ENCODE measurements at regions not wholly inside any gene's neighbourhood (a gene's known extent, or its start where the extent isn't known, plus 50 kb on each side); places are given as distances from the start of the nearest gene placed in this dataset.

DNA sequence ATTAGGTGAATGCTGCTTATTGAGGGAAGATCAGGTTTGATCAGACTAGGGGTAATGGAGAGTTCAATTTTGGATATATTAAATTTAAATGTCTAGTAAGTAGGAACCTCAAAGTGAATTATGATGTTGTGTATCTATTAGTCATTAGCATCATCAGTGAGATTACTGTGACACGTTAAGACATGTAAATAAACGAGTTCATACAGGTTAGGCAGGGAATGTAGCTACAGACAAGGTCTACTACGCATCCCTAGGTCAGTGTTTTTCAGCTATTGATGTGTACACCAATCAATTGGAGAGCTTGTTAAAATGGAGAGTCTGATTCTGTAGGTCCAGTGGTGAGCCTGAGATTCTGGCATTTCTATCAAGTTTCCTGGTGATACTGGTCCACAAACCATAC, 120.1 kb upstream of the LRRC4C start:
- H3K4me1 ChIP-seq (ENCODE audit: control insufficient read depth in 1 of 2, low read depth in 2 of 2) = no peaks in the 10 kb centered on the region
- H3K9me3 ChIP-seq = no peaks in the 10 kb centered on the region
- H3K27me3 ChIP-seq (replicated peaks; ENCODE audit: insufficient read depth) = no peaks in the 10 kb centered on the region
- no peak overlapping the region for H3K4me3 ChIP-seq
- no peak for DNase-seq (ENCODE audit: low spot score)
- no peaks in the 10 kb centered on the region for H3K36me3 ChIP-seq
- TF ChIP-seq CTCF (IDR thresholded peaks at IDR 0.05) = no peak
- no peak for ATAC-seq (ENCODE audit: insufficient number of reproducible peaks, low FRiP score, low read depth)
- H3K27ac ChIP-seq = no peak overlapping the region

GRCh38 chr11:41609511-41609910, 150.1 kb upstream of the LRRC4C start:
- no peaks in the 10 kb centered on the region for H3K9me3 ChIP-seq
- no peaks in the 10 kb centered on the region for H3K27me3 ChIP-seq (replicated peaks; ENCODE audit: insufficient read depth)
- TF ChIP-seq CTCF (IDR thresholded peaks at IDR 0.05) = no peak
- no peak for DNase-seq (ENCODE audit: low spot score)
- H3K4me1 ChIP-seq (ENCODE audit: control insufficient read depth in 1 of 2, low read depth in 2 of 2) = no peaks in the 10 kb centered on the region
- H3K36me3 ChIP-seq = no peaks in the 10 kb centered on the region
- ATAC-seq (ENCODE audit: insufficient number of reproducible peaks, low FRiP score, low read depth) = no peak
- no peak overlapping the region for H3K27ac ChIP-seq
- no peak overlapping the region for H3K4me3 ChIP-seq

DNA sequence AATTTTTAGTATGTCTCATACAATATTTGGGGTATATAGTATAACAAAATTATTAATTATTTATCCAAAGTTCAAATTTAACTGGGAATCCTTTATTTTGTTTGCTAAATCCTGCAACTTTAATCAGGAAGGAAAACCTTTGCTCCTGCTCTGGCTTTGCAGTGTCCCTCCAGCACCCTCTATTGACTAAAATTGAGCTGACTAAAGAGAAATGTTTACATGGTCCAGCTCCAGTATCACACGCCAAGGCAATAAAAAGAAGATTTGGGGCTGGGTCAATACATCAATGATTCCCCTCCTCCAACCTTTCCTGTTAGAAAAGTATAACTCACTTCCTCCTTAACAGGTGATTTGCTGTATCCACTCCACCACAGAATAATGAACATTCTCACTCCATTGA, 153.0 kb upstream of the LRRC4C start:
- Histone ChIP-seq H3K4me3 (no peak overlapping the region), H3K9me3 (no peaks in the 10 kb centered on the region), H3K27ac (no peak overlapping the region), H3K27me3 (replicated peaks; ENCODE audit: insufficient read depth) (no peaks in the 10 kb centered on the region), H3K36me3 (no peaks in the 10 kb centered on the region), H3K4me1 (ENCODE audit: control insufficient read depth in 1 of 2, low read depth in 2 of 2) (no peaks in the 10 kb centered on the region)
- ATAC-seq (ENCODE audit: insufficient number of reproducible peaks, low FRiP score, low read depth) (no peak), DNase-seq (ENCODE audit: low spot score) (no peak)
- TF ChIP-seq CTCF (IDR thresholded peaks at IDR 0.05) = no peak

DNA sequence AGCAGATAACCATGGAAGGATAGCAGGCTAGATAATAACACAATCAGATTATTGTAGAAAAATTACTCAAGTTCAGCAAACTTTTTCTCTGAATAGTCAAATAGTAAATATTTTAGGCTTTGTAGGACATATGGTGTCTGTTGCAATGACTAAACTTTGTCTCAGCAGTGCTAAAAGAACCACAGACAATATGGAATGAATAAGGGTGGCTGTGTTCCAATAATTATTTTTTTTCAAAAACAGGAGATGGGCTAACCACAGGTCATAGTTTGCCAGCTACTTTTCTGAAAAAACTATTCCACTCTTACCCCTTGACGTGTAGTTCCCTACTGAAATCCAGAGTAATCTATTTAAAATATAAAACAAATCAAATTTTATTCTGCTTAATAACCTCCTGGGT, 153.9 kb upstream of the LRRC4C start:
- Histone ChIP-seq H3K36me3 (no peaks in the 10 kb centered on the region), H3K27ac (no peak overlapping the region), H3K4me3 (no peak overlapping the region), H3K27me3 (replicated peaks; ENCODE audit: insufficient read depth) (no peaks in the 10 kb centered on the region), H3K4me1 (ENCODE audit: control insufficient read depth in 1 of 2, low read depth in 2 of 2) (no peaks in the 10 kb centered on the region), H3K9me3 (no peaks in the 10 kb centered on the region)
- DNase-seq (ENCODE audit: low spot score) (no peak), ATAC-seq (ENCODE audit: insufficient number of reproducible peaks, low FRiP score, low read depth) (no peak)
- no peak for TF ChIP-seq CTCF (IDR thresholded peaks at IDR 0.05)

DNA sequence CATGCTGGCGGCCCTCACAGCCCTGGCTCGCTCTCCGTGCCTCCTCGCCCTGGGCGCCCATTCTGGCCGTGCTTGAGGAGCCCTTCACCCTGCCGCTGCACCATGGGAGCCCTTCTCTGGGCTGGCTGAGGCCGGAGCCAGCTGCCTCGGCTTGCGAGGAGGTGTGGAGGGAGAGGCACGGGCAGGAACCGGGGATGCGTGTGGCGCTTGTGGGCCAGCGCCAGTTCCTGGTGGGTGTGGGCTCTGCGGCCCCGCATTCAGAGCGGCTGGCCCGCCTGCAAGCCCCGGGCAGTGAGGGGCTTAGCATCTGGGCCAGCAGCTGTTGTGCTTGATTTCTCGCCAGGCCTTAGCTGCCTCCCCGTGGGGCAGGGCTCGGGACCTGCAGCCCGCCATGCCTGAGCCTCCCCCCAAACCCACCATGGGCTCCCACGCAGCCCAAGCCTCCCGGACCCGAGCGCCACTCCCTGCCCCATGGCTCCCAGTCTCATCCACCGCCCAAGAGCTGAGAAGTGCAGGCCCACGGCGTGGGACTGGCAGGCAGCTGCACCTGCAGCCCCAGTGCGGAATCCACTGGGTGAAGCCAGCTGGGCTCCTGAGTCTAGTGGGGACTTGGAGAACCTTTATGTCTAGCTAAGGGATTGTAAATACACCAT, 163.4 kb upstream of the LRRC4C start:
- H3K4me1 ChIP-seq (ENCODE audit: control insufficient read depth in 1 of 2, low read depth in 2 of 2) = no peaks in the 10 kb centered on the region
- ATAC-seq (ENCODE audit: insufficient number of reproducible peaks, low FRiP score, low read depth) (no peak), DNase-seq (ENCODE audit: low spot score) (no peak)
- H3K36me3 ChIP-seq = no peaks in the 10 kb centered on the region
- TF ChIP-seq CTCF (IDR thresholded peaks at IDR 0.05) = no peak
- H3K27ac ChIP-seq = no peak overlapping the region
- H3K27me3 ChIP-seq (replicated peaks; ENCODE audit: insufficient read depth) = no peaks in the 10 kb centered on the region
- H3K4me3 ChIP-seq = no peak overlapping the region
- H3K9me3 ChIP-seq = no peaks in the 10 kb centered on the region
